NT2/D1 (cell line): ENCODE measurements at regions not wholly inside any gene's neighbourhood (a gene's known extent, or its start where the extent isn't known, plus 50 kb on each side); places are given as distances from the start of the nearest gene placed in this dataset.

Source experiments
- YY1 ChIP-seq: IDR thresholded peaks from 2 replicates; pipeline ENCODE4 v1.6.1; 2011; ENCODE audit not compliant: insufficient read length, insufficient read depth
- ZNF274 ChIP-seq: IDR thresholded peaks from 2 replicates; pipeline ENCODE4 v1.6.1; 2011; ENCODE audit warnings: mild to moderate bottlenecking, low read depth, low read length

DNA sequence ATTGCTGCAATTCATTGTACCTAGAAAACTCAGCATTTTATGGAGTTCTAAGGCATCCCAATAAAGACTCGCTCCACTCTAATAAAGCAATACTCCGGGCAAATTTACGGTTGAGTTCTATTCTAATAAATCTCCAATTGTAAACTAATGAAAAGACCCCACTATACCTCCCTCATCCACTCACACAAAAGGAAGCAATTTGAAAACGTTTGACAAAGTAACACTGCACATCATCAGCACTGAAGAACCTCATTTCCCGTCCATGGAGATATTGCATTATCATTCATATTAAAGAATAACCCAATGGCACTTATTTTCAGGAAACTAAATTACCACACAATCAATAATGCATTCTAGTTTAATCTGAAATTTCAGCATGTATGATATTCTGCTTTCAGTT lies 111.0 kb upstream of the LMO3 start:
- TF ChIP-seq YY1 (no peak), ZNF274 (no peak)
